ENCODE measurements at regions not wholly inside any gene's neighbourhood (a gene's known extent, or its start where the extent isn't known, plus 50 kb on each side); places are given as distances from the start of the nearest gene placed in this dataset.

DNA sequence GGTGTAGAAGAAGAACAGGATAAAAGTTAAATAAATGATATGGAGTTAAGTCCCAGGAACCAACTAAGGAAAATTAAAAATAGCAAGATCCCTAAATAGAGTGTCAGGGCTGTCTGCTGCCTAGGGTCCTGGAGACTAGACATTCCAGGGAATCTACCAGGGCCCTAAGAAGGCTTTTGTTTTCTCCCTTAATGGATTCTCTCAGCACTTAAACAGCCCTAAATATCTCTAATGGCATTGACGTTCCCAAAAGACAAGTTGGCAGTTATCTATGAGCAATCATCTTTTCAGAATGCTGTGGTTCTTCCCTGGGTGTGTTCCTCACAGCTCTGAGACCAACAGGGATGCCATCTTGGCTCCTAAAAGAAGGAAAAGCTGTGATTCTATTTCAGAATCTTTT lies 616.3 kb downstream of the EPHA4 start:
- Histone ChIP-seq H3K9ac (ENCODE audit: insufficient read depth in 1 of 2, low read length in 2 of 2) (no peak overlapping the region), H3K36me3 (ENCODE audit: control insufficient read depth in 4 of 4, insufficient read depth in 4 of 4, low read length in 4 of 4) (no peaks in the 10 kb centered on the region), H3K4me1 (ENCODE audit: control insufficient read depth in 5 of 5, insufficient read depth in 5 of 5, low read length in 5 of 5) (peaks cover 0 to 30% (median 10%) of the 10 kb centered on the region in 5 donors), H3K27me3 (ENCODE audit: control insufficient read depth in 3 of 3, insufficient read depth in 3 of 3, low read length in 2 of 3) (no peaks in the 10 kb centered on the region), H3K4me3 (no peak overlapping the region), H3K9me3 (ENCODE audit: control insufficient read depth in 4 of 4, insufficient read depth in 3 of 4, low read length in 3 of 4) (no peaks in the 10 kb centered on the region), H3K27ac (ENCODE audit: low read depth in 1 of 2, low read length in 1 of 2) (no peak overlapping the region)
- DNase-seq: no peak
- TF ChIP-seq, protein P1, sequence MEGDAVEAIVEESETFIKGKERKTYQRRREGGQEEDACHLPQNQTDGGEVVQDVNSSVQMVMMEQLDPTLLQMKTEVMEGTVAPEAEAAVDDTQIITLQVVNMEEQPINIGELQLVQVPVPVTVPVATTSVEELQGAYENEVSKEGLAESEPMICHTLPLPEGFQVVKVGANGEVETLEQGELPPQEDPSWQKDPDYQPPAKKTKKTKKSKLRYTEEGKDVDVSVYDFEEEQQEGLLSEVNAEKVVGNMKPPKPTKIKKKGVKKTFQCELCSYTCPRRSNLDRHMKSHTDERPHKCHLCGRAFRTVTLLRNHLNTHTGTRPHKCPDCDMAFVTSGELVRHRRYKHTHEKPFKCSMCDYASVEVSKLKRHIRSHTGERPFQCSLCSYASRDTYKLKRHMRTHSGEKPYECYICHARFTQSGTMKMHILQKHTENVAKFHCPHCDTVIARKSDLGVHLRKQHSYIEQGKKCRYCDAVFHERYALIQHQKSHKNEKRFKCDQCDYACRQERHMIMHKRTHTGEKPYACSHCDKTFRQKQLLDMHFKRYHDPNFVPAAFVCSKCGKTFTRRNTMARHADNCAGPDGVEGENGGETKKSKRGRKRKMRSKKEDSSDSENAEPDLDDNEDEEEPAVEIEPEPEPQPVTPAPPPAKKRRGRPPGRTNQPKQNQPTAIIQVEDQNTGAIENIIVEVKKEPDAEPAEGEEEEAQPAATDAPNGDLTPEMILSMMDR (IDR thresholded peaks at IDR 0.05; ENCODE audit: control extremely low read depth, extremely low read depth): no peak
- WGBS, 2 donors: 52 to 60% methylated on average over 1 of the region's 1 CpG
- ATAC-seq (ENCODE audit: insufficient read depth, low FRiP score): no peak

DNA sequence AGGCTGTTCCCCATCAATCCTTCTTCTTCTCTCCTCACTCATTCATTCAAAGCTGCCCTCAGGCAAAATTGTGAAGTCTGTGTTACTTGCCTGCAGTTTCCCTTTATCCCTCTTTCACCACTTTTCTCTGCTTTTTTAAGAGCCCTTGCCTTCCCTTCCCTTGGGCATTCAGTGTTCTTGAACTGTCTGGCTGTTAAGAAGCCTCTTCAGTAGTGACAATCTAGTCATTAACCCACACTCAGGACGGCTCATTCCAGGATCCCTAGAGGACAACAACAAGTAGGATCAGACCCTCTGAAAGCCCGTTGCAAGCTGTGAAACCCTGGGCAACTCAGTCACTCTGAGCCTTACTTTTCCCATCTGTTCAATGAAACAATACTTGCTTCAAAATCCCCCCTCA lies 615.7 kb downstream of the EPHA4 start:
- no peaks in the 10 kb centered on the region for H3K36me3 ChIP-seq (ENCODE audit: control insufficient read depth in 4 of 4, insufficient read depth in 4 of 4, low read length in 4 of 4)
- TF ChIP-seq, protein P1 (IDR thresholded peaks at IDR 0.05; ENCODE audit: control extremely low read depth, extremely low read depth): no peak
- peaks cover 0 to 37% (median 16%) of the 10 kb centered on the region in 5 donors for H3K4me1 ChIP-seq (ENCODE audit: control insufficient read depth in 5 of 5, insufficient read depth in 5 of 5, low read length in 5 of 5)
- H3K27me3 ChIP-seq (ENCODE audit: control insufficient read depth in 3 of 3, insufficient read depth in 3 of 3, low read length in 2 of 3): no peaks in the 10 kb centered on the region
- 69 to 81% methylated on average over 2 of the region's 2 CpGs for WGBS, 2 donors
- no peak overlapping the region for H3K4me3 ChIP-seq
- no peak overlapping the region for H3K27ac ChIP-seq (ENCODE audit: low read depth in 1 of 2, low read length in 1 of 2)
- H3K9ac ChIP-seq (ENCODE audit: insufficient read depth in 1 of 2, low read length in 2 of 2): no peak overlapping the region
- no peak for ATAC-seq (ENCODE audit: insufficient read depth, low FRiP score)
- H3K9me3 ChIP-seq (ENCODE audit: control insufficient read depth in 4 of 4, insufficient read depth in 3 of 4, low read length in 3 of 4): no peaks in the 10 kb centered on the region
- no peak for DNase-seq

DNA sequence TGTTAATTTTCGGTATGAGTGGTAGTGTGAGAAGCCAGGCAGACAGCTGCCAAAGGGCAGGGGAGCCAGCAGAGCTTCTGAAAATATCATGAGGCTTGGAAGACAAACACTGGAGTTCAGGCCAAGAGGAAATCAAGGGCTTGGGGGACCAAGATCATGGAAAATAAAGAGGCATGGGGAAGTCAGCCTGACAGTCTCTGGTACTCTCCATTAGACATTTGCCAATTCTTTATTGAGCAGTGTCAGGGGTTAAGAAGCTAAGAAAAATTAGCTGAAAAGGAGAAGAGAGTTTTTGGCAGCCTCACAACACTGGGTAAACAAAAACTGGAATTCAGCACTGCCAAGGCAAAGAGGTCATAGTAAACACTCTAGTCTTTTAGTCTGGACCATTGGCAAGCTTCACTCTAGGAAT lies 612.7 kb downstream of the EPHA4 start:
- ATAC-seq (ENCODE audit: insufficient read depth, low FRiP score): no peak

More for the DNA sequence above, 612.7 kb downstream of the EPHA4 start:
- H3K9me3 ChIP-seq (ENCODE audit: control insufficient read depth in 4 of 4, insufficient read depth in 3 of 4, low read length in 3 of 4): no peaks in the 10 kb centered on the region
- peak; percentile 87 to 99 (median 99) for DNase-seq
- no peaks in the 10 kb centered on the region for H3K36me3 ChIP-seq (ENCODE audit: control insufficient read depth in 4 of 4, insufficient read depth in 4 of 4, low read length in 4 of 4)
- no peak overlapping the region for H3K9ac ChIP-seq (ENCODE audit: insufficient read depth in 1 of 2, low read length in 2 of 2)
- peaks cover 0 to 66% (median 21%) of the 10 kb centered on the region in 5 donors for H3K4me1 ChIP-seq (ENCODE audit: control insufficient read depth in 5 of 5, insufficient read depth in 5 of 5, low read length in 5 of 5)
- TF ChIP-seq, protein P1 (IDR thresholded peaks at IDR 0.05; ENCODE audit: control extremely low read depth, extremely low read depth): no peak
- H3K27me3 ChIP-seq (ENCODE audit: control insufficient read depth in 3 of 3, insufficient read depth in 3 of 3, low read length in 2 of 3): no peaks in the 10 kb centered on the region
- 32 to 71% methylated on average over 1 of the region's 1 CpG for WGBS, 2 donors
- peak overlapping the region in 1 of 2 donors; percentile 1 for H3K27ac ChIP-seq (ENCODE audit: low read depth in 1 of 2, low read length in 1 of 2)
- H3K4me3 ChIP-seq: no peak overlapping the region

All from lung (tissue), 11 donors.